ENCODE measurements at regions not wholly inside any gene's neighbourhood (a gene's known extent, or its start where the extent isn't known, plus 50 kb on each side); places are given as distances from the start of the nearest gene placed in this dataset.

GRCh38 chr3:147619921-147620560 is 210.9 kb downstream of the ZIC1 start:
- TF ChIP-seq, protein P1, sequence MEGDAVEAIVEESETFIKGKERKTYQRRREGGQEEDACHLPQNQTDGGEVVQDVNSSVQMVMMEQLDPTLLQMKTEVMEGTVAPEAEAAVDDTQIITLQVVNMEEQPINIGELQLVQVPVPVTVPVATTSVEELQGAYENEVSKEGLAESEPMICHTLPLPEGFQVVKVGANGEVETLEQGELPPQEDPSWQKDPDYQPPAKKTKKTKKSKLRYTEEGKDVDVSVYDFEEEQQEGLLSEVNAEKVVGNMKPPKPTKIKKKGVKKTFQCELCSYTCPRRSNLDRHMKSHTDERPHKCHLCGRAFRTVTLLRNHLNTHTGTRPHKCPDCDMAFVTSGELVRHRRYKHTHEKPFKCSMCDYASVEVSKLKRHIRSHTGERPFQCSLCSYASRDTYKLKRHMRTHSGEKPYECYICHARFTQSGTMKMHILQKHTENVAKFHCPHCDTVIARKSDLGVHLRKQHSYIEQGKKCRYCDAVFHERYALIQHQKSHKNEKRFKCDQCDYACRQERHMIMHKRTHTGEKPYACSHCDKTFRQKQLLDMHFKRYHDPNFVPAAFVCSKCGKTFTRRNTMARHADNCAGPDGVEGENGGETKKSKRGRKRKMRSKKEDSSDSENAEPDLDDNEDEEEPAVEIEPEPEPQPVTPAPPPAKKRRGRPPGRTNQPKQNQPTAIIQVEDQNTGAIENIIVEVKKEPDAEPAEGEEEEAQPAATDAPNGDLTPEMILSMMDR (IDR thresholded peaks at IDR 0.05) = no peak
- no peak for TF ChIP-seq POLR2A (IDR thresholded peaks at IDR 0.05)
